ENCODE measurements at regions not wholly inside any gene's neighbourhood (a gene's known extent, or its start where the extent isn't known, plus 50 kb on each side); places are given as distances from the start of the nearest gene placed in this dataset.

GRCh38 chr3:103181160-103181559, 746.3 kb downstream of the ZPLD1 start:
- TF ChIP-seq CTCF (IDR thresholded peaks at IDR 0.05) = no peak
- Mint-ChIP-seq H3K4me1 (ENCODE audit: unreplicated experiment) (no peaks in the 10 kb centered on the region), H3K4me3 (ENCODE audit: unreplicated experiment) (no peak overlapping the region), H3K9me3 (ENCODE audit: unreplicated experiment) (peaks cover 5% of the 10 kb centered on the region), H3K27me3 (ENCODE audit: unreplicated experiment) (no peaks in the 10 kb centered on the region), H3K36me3 (ENCODE audit: unreplicated experiment) (no peaks in the 10 kb centered on the region), H3K27ac (ENCODE audit: unreplicated experiment) (no peak overlapping the region)
- no peak for DNase-seq (ENCODE audit: extremely low spot score, unreplicated experiment)

GRCh38 chr3:103184772-103185171, 750.0 kb downstream of the ZPLD1 start:
- no peaks in the 10 kb centered on the region for H3K27me3 Mint-ChIP-seq (ENCODE audit: unreplicated experiment)
- no peak overlapping the region for H3K4me3 Mint-ChIP-seq (ENCODE audit: unreplicated experiment)
- H3K4me1 Mint-ChIP-seq (ENCODE audit: unreplicated experiment) = no peaks in the 10 kb centered on the region
- no peak overlapping the region for H3K27ac Mint-ChIP-seq (ENCODE audit: unreplicated experiment)
- DNase-seq (ENCODE audit: extremely low spot score, unreplicated experiment) = no peak
- TF ChIP-seq CTCF (IDR thresholded peaks at IDR 0.05) = no peak
- no peaks in the 10 kb centered on the region for H3K36me3 Mint-ChIP-seq (ENCODE audit: unreplicated experiment)
- peaks cover 5% of the 10 kb centered on the region for H3K9me3 Mint-ChIP-seq (ENCODE audit: unreplicated experiment)

- no peaks in the 10 kb centered on the region for H3K9me3 Mint-ChIP-seq (ENCODE audit: unreplicated experiment)
- no peak overlapping the region for H3K27ac Mint-ChIP-seq (ENCODE audit: unreplicated experiment)
- peaks cover 2% of the 10 kb centered on the region for H3K27me3 Mint-ChIP-seq (ENCODE audit: unreplicated experiment)
- no peaks in the 10 kb centered on the region for H3K36me3 Mint-ChIP-seq (ENCODE audit: unreplicated experiment)
- H3K4me1 Mint-ChIP-seq (ENCODE audit: unreplicated experiment) = no peaks in the 10 kb centered on the region
- H3K4me3 Mint-ChIP-seq (ENCODE audit: unreplicated experiment) = no peak overlapping the region
- no peak for DNase-seq (ENCODE audit: extremely low spot score, unreplicated experiment)
- TF ChIP-seq CTCF (IDR thresholded peaks at IDR 0.05) = no peak
Measured at GRCh38 chr3:103189941-103190340, 755.1 kb downstream of the ZPLD1 start.

- Mint-ChIP-seq H3K9me3 (ENCODE audit: unreplicated experiment) (no peaks in the 10 kb centered on the region), H3K4me3 (ENCODE audit: unreplicated experiment) (no peak overlapping the region), H3K27me3 (ENCODE audit: unreplicated experiment) (peaks cover 2% of the 10 kb centered on the region), H3K36me3 (ENCODE audit: unreplicated experiment) (no peaks in the 10 kb centered on the region), H3K27ac (ENCODE audit: unreplicated experiment) (no peak overlapping the region), H3K4me1 (ENCODE audit: unreplicated experiment) (no peaks in the 10 kb centered on the region)
- no peak for TF ChIP-seq CTCF (IDR thresholded peaks at IDR 0.05)
- no peak for DNase-seq (ENCODE audit: extremely low spot score, unreplicated experiment)
Measured at GRCh38 chr3:103195216-103195615, 760.4 kb downstream of the ZPLD1 start.

GRCh38 chr3:103203441-103203840, 768.6 kb downstream of the ZPLD1 start:
- Mint-ChIP-seq H3K4me3 (ENCODE audit: unreplicated experiment) (no peak overlapping the region), H3K27ac (ENCODE audit: unreplicated experiment) (no peak overlapping the region)
- no peak for TF ChIP-seq CTCF (IDR thresholded peaks at IDR 0.05)

More at GRCh38 chr3:103203441-103203840, 768.6 kb downstream of the ZPLD1 start:
- Mint-ChIP-seq H3K4me1 (ENCODE audit: unreplicated experiment) (no peaks in the 10 kb centered on the region), H3K36me3 (ENCODE audit: unreplicated experiment) (no peaks in the 10 kb centered on the region), H3K27me3 (ENCODE audit: unreplicated experiment) (peaks cover 2% of the 10 kb centered on the region), H3K9me3 (ENCODE audit: unreplicated experiment) (no peaks in the 10 kb centered on the region)
- no peak for DNase-seq (ENCODE audit: extremely low spot score, unreplicated experiment)
